GM12873 (cell line): ENCODE measurements at regions not wholly inside any gene's neighbourhood (a gene's known extent, or its start where the extent isn't known, plus 50 kb on each side); places are given as distances from the start of the nearest gene placed in this dataset.

ENCODE experiments used
- TF ChIP-seq, protein P1 (sequence below): IDR thresholded peaks from 2 replicates; pipeline ENCODE4 v1.5.1; 2012; ENCODE audit warnings: low read depth, mild to moderate bottlenecking, moderate library complexity, low read length, control low read depth; ENCODE audit not compliant: insufficient read depth; ENCODE audit errors: missing control alignments

DNA sequence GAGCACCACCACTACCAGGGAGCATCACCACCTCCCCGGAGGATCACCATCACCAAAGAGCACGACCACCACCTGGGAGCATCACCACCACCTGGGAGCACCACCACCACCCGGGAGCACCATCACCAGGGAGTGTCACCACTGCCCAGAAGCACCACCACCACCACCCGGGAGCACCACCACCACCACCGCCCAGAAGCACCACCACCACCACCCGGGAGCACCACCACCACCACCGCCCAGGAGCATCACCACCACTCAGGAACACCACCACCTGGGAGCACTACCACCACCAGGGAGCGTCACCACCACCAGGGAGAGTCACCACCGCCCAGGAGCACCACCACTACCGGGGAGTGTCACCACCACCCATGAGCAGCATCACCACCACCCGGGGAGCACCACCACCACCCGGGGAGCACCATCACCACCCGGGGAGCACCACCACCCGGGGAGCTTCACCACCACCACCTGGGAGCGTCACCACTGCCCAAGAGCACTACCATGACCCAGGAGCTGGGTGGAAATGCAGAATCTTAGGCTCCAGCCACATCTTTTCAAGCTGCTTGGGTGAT, 237.3 kb downstream of the SOD2 start:
- TF ChIP-seq, protein P1, sequence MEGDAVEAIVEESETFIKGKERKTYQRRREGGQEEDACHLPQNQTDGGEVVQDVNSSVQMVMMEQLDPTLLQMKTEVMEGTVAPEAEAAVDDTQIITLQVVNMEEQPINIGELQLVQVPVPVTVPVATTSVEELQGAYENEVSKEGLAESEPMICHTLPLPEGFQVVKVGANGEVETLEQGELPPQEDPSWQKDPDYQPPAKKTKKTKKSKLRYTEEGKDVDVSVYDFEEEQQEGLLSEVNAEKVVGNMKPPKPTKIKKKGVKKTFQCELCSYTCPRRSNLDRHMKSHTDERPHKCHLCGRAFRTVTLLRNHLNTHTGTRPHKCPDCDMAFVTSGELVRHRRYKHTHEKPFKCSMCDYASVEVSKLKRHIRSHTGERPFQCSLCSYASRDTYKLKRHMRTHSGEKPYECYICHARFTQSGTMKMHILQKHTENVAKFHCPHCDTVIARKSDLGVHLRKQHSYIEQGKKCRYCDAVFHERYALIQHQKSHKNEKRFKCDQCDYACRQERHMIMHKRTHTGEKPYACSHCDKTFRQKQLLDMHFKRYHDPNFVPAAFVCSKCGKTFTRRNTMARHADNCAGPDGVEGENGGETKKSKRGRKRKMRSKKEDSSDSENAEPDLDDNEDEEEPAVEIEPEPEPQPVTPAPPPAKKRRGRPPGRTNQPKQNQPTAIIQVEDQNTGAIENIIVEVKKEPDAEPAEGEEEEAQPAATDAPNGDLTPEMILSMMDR: no peak

GRCh38 chr6:159450815-159451465, 242.1 kb downstream of the SOD2 start:
- TF ChIP-seq, protein P1: no peak

DNA sequence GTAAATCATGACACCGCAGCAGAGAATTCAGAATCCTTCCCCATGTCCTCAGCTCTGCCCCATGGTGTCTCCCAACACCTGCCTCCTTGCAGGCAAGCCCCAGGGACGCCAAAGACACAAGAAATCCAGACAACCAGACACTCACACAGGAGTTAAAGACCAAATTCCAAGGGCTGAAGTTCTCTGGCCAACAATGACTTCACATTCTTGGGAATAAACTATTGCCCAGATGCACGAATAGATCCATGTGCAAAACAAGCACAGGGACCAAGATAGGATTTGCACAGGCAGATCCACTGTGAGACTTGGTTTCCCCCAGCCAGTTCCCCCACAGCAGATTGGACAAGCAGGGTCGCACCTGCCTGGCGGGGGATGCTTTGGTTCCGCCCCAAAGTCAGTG, 246.7 kb downstream of the SOD2 start:
- TF ChIP-seq, protein P1: no peak

DNA sequence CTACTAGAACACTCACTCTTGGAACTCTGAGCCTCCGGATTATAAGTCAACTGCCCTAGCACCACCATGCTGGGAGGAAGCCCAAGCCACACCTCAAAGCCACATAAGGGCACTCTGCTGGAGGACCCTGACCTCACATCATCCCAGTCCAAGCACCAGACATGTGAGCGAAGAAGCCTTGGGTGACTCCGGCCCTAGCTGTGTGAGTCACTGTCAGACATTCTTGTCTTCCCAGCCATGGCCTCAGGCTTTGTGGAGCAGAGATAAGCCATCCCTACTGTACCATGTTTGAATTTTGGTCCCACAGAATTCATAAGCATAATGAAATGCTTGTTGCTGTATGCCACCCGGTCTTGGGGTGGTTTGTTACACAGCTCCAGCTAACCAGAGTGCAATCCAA, 247.7 kb downstream of the SOD2 start:
- TF ChIP-seq, protein P1: no peak

DNA sequence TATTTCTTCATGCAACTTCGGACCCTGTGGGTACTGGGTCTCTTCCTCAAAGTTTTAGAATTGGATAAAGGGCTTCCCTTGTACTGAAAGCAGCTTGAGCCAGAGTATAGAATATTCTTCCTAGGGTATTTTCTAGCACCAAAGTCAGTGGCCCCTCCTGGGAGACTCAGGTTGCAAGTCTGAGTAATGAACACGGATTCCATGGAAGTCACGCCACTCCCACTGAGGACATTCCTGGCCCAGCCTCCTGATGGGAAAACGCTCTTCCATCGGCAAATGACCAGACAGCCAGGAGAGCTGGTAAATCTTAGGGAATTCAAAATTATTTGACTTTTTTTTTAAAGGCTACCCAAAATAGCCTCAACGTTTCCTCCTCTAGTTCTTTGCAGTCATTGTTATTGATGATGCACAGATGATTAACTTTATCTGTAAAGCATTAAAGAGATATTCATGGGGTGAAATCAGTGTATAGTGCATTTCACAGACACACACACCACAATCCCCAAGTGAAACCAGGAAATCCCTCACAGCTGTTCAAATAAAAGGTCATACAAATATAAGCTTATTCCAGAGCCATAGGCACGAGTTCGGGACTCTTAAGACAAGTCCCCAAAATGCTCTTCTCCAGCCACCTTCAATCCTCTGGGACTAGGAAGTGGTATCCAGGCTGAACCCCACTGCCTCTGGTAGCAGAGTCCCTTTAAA, 248.8 kb downstream of the SOD2 start:
- TF ChIP-seq, protein P1: no peak

- TF ChIP-seq, protein P1: no peak
These were observed 249.6 kb downstream of the SOD2 start for GRCh38 chr6:159443417-159443920.

DNA sequence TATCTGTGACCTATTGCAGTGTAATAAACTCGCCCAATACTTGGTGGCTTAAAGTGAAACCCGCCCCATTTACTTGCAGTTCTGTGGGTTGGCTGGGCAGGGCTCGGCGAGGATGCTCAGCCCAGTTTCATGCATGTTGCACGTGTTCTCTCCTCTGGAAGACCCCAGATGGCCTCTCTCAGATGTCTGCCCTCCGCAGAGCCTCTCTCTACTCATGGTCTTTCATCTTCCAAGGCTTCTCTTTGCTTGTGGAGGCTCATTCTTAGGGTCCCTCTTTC, 251.4 kb downstream of the SOD2 start:
- TF ChIP-seq, protein P1: no peak
